D721Med (cell line): ENCODE measurements at regions not wholly inside any gene's neighbourhood (a gene's known extent, or its start where the extent isn't known, plus 50 kb on each side); places are given as distances from the start of the nearest gene placed in this dataset.

Source experiments
- DNase-seq: peaks from one replicate; pipeline ENCODE4 v3.0.0; 2011; ENCODE audit warnings: low spot score; ENCODE audit not compliant: insufficient read length
- FAIRE-seq: peaks from 2 replicates; lab custom pipeline; 2011; peaks lifted over from hg19 to GRCh38; lab: Jason Lieb, UNC
- CTCF ChIP-seq: IDR thresholded peaks from 2 replicates; pipeline ENCODE4 v1.5.1; 2012; ENCODE audit warnings: mild to moderate bottlenecking, control low read depth; ENCODE audit not compliant: insufficient read depth; ENCODE audit errors: missing control alignments

GRCh38 chr5:27477550-27477949 is 439.2 kb upstream of the CDH9 start:
- no peak for TF ChIP-seq CTCF
- DNase-seq = no peak
- no peak for FAIRE-seq

GRCh38 chr5:27476356-27476988 is 438.1 kb upstream of the CDH9 start:
- no peak for FAIRE-seq
- TF ChIP-seq CTCF = no peak
- no peak for DNase-seq

- DNase-seq = no peak
- FAIRE-seq = no peak
These were observed 436.7 kb upstream of the CDH9 start for GRCh38 chr5:27475063-27475462.

GRCh38 chr5:27474395-27474794 is 436.0 kb upstream of the CDH9 start:
- no peak for FAIRE-seq
- no peak for TF ChIP-seq CTCF
- no peak for DNase-seq

More at GRCh38 chr5:27475063-27475462, 436.7 kb upstream of the CDH9 start:
- no peak for TF ChIP-seq CTCF

- TF ChIP-seq CTCF = no peak
- no peak for FAIRE-seq
These were observed 435.6 kb upstream of the CDH9 start for GRCh38 chr5:27474047-27474309.

GRCh38 chr5:27473307-27474046 is 435.1 kb upstream of the CDH9 start:
- DNase-seq (no peak), FAIRE-seq (no peak)
- no peak for TF ChIP-seq CTCF

More at GRCh38 chr5:27474047-27474309, 435.6 kb upstream of the CDH9 start:
- no peak for DNase-seq

- no peak for FAIRE-seq
- no peak for TF ChIP-seq CTCF
- no peak for DNase-seq
These were observed 434.5 kb upstream of the CDH9 start for GRCh38 chr5:27472871-27473270.
